SK-N-SH (cell line): ENCODE measurements at regions not wholly inside any gene's neighbourhood (a gene's known extent, or its start where the extent isn't known, plus 50 kb on each side); places are given as distances from the start of the nearest gene placed in this dataset.

Experiments used
- CTCF ChIA-PET: fragments of 300-600, 350-600 bp; formaldehyde crosslinking; extraction: SDS; loops from one replicate; lab custom pipeline; 2021; lab: Yijun Ruan, JAX
- POLR2A ChIA-PET: fragments of 350-600 bp; sonication (Branson Sonifier 250); formaldehyde crosslinking; extraction: SDS; loops from one replicate; lab custom pipeline; 2020; ENCODE audit warnings: antibody characterized with exemption, inconsistent platforms; lab: Yijun Ruan, JAX
- DNase-seq: peaks from one replicate; pipeline ENCODE4 v3.0.0; 2012
- H2AFZ ChIP-seq: fragments of 200-600 bp; sonication (generic); 2 replicates; pipeline ENCODE4 v1.8.1; 2016; ENCODE audit warnings: antibody characterized with exemption, mild to moderate bottlenecking, low read depth
- H3F3A ChIP-seq: fragments of 200-600 bp; sonication (generic); replicated peaks from 2 replicates; pipeline ENCODE3; 2016; ENCODE audit warnings: antibody characterized with exemption, mild to moderate bottlenecking; ENCODE audit not compliant: insufficient read depth
- H3K27ac ChIP-seq, 2 experiments: fragments of 200-500 bp in 1 of 2; fragments of 200-600 bp in 1 of 2; sonication (Bioruptor generic) in 1 of 2; sonication (generic), shearing (Covaris generic) in 1 of 2; 2 replicates each; pipeline versions ENCODE4 v1.5.1 to v1.6.1; 2014 to 2016; ENCODE audit warnings: low read depth in 2 of 2, inconsistent platforms in 1 of 2, low read length in 1 of 2, mild to moderate bottlenecking in 1 of 2, mixed read lengths in 1 of 2
- H3K27me3 ChIP-seq: fragments of 200-600 bp; sonication (generic), shearing (Covaris generic); 2 replicates; pipeline ENCODE4 v1.6.1; 2016; ENCODE audit warnings: mixed run types; ENCODE audit not compliant: insufficient read depth
- H3K36me3 ChIP-seq, 2 experiments: fragments of 200-500 bp in 1 of 2; fragments of 200-600 bp in 1 of 2; sonication (Bioruptor generic) in 1 of 2; sonication (generic) in 1 of 2; replicated peaks in 1 of 2; 2 replicates each; pipeline versions ENCODE3 to v1.5.1; 2014 to 2016; ENCODE audit warnings: low read length in 1 of 2, mild to moderate bottlenecking in 1 of 2; ENCODE audit not compliant: insufficient read depth in 2 of 2, control insufficient read depth in 1 of 2
- H3K4me1 ChIP-seq, 2 experiments: fragments of 200-500 bp in 1 of 2; fragments of 200-600 bp in 1 of 2; sonication (Bioruptor generic) in 1 of 2; sonication (generic), shearing (Covaris generic) in 1 of 2; 2 replicates each; pipeline versions ENCODE4 v1.5.1 to v1.6.1; 2014 to 2016; ENCODE audit warnings: low read depth in 1 of 2, low read length in 1 of 2, mixed run types in 1 of 2; ENCODE audit not compliant: insufficient read depth in 2 of 2, control insufficient read depth in 1 of 2
- H3K4me2 ChIP-seq: fragments of 200-600 bp; sonication (generic), shearing (Covaris generic); 2 replicates; pipeline ENCODE4 v1.6.1; 2017; ENCODE audit warnings: mixed run types
- H3K4me3 ChIP-seq, 2 experiments: fragments of 200-500 bp in 1 of 2; fragments of 200-600 bp in 1 of 2; sonication (Bioruptor generic) in 1 of 2; sonication (generic), shearing (Covaris generic) in 1 of 2; 2 replicates each; pipeline versions ENCODE4 v1.5.1 to v1.8.1; 2014 to 2016; ENCODE audit warnings: low read depth in 2 of 2, inconsistent platforms in 1 of 2, low read length in 1 of 2, mild to moderate bottlenecking in 1 of 2, mixed read lengths in 1 of 2, moderate library complexity in 1 of 2
- H3K79me2 ChIP-seq: fragments of 200-600 bp; sonication (generic); 2 replicates; pipeline ENCODE4 v1.8.1; 2017; ENCODE audit warnings: mild to moderate bottlenecking; ENCODE audit not compliant: insufficient read depth
- H3K9ac ChIP-seq: fragments of 200-600 bp; sonication (generic); 2 replicates; pipeline ENCODE4 v1.6.1; 2017; ENCODE audit warnings: mixed run types
- H3K9me2 ChIP-seq: fragments of 200-600 bp; sonication (generic); 2 replicates; pipeline ENCODE4 v1.6.1; 2017; ENCODE audit warnings: mixed run types
- H3K9me3 ChIP-seq: fragments of 200-600 bp; sonication (generic); 2 replicates; pipeline ENCODE4 v1.6.1; 2017; ENCODE audit warnings: mixed run types, mild to moderate bottlenecking, moderate library complexity
- H4K20me1 ChIP-seq: fragments of 200-600 bp; sonication (generic); 2 replicates; pipeline ENCODE4 v1.6.1; 2017; ENCODE audit warnings: mild to moderate bottlenecking, mixed run types; ENCODE audit not compliant: insufficient read depth
- CHD2 ChIP-seq: fragments of 150-350 bp; IDR thresholded peaks from 2 replicates; pipeline ENCODE4 v1.6.1; 2018; ENCODE audit warnings: low read length; ENCODE audit not compliant: partially characterized antibody
- EP300 ChIP-seq, 2 experiments: IDR thresholded peaks; 2 replicates each; pipeline versions ENCODE4 v1.4.0 to v1.6.1; 2012; ENCODE audit warnings: borderline replicate concordance in 1 of 2, low read depth in 1 of 2, low read length in 1 of 2
- FOSL2 ChIP-seq: IDR thresholded peaks from 2 replicates; pipeline ENCODE4 v1.4.0; 2012; ENCODE audit warnings: low read depth, mild to moderate bottlenecking, moderate library complexity, borderline replicate concordance
- FOXJ3 ChIP-seq: sonication (generic); formaldehyde crosslinking; IDR thresholded peaks from 2 replicates; pipeline ENCODE4 v1.5.1; 2020; ENCODE audit warnings: mild to moderate bottlenecking, missing genetic modification reagents
- GABPA ChIP-seq: IDR thresholded peaks from 2 replicates; pipeline ENCODE4 v1.4.0; 2012; ENCODE audit warnings: low read depth, mild to moderate bottlenecking
- GATA2 ChIP-seq: sonication (generic); formaldehyde crosslinking; IDR thresholded peaks from 2 replicates; pipeline ENCODE4 v1.5.0; 2020; ENCODE audit warnings: mild to moderate bottlenecking, missing genetic modification reagents
- MEF2A ChIP-seq: IDR thresholded peaks from 2 replicates; pipeline ENCODE4 v1.4.0; 2012; ENCODE audit warnings: low read depth, borderline replicate concordance
- NFIC ChIP-seq: IDR thresholded peaks from 2 replicates; pipeline ENCODE4 v1.4.0; 2012; ENCODE audit warnings: borderline replicate concordance
- POLR2AphosphoS5 ChIP-seq: IDR thresholded peaks from 2 replicates; pipeline ENCODE4 v1.6.1; 2012; ENCODE audit warnings: low read depth, low read length
- RCOR1 ChIP-seq: fragments of 150-350 bp; IDR thresholded peaks from 2 replicates; pipeline ENCODE4 v1.6.1; 2017; ENCODE audit warnings: antibody characterized with exemption, low read length
- RFX5 ChIP-seq: IDR thresholded peaks from 2 replicates; pipeline ENCODE4 v1.6.1; 2012; ENCODE audit warnings: mild to moderate bottlenecking, improper control_type of control experiment, low read length
- SIN3A ChIP-seq: IDR thresholded peaks from 2 replicates; pipeline ENCODE4 v1.6.1; 2012; ENCODE audit warnings: low read depth, mild to moderate bottlenecking, low read length, moderate library complexity, borderline replicate concordance
- SMC3 ChIP-seq: IDR thresholded peaks from 2 replicates; pipeline ENCODE4 v1.6.1; 2012; ENCODE audit warnings: low read depth, low read length, improper control_type of control experiment
- TAF1 ChIP-seq: IDR thresholded peaks from 2 replicates; pipeline ENCODE4 v1.6.1; 2012; ENCODE audit warnings: low read depth, mild to moderate bottlenecking, low read length, moderate library complexity, borderline replicate concordance
- YY1 ChIP-seq: IDR thresholded peaks from 2 replicates; pipeline ENCODE4 v1.4.0; 2012; ENCODE audit warnings: low read depth, mild to moderate bottlenecking
- WGBS: methylation state at CpG from one replicate; pipeline ENCODE4 v1.1.6; 2017; ENCODE audit warnings: low lambda C conversion rate; 5-methylcytosine and 5-hydroxymethylcytosine counted together
- TF ChIP-seq, protein P1 (sequence below): IDR thresholded peaks from 2 replicates; pipeline ENCODE4 v1.4.0; 2012; ENCODE audit warnings: low read depth
- TF ChIP-seq, protein P2 (sequence below): IDR thresholded peaks from 2 replicates; pipeline ENCODE4; 2012
- TF ChIP-seq, protein P3 (sequence below): fragments of 200-600 bp; sonication (generic); IDR thresholded peaks from 2 replicates; pipeline ENCODE4 v1.6.1; 2017; ENCODE audit warnings: antibody characterized with exemption, mild to moderate bottlenecking, moderate library complexity
- TF ChIP-seq, protein P4 (sequence below): fragments of 150-350 bp; IDR thresholded peaks from 2 replicates; pipeline ENCODE4 v1.6.1; 2016; ENCODE audit warnings: mild to moderate bottlenecking, low read depth, low read length
- TF ChIP-seq, protein P5 (sequence below): IDR thresholded peaks from 2 replicates; pipeline ENCODE4 v1.4.0; 2012; ENCODE audit warnings: low read depth, borderline replicate concordance

DNA sequence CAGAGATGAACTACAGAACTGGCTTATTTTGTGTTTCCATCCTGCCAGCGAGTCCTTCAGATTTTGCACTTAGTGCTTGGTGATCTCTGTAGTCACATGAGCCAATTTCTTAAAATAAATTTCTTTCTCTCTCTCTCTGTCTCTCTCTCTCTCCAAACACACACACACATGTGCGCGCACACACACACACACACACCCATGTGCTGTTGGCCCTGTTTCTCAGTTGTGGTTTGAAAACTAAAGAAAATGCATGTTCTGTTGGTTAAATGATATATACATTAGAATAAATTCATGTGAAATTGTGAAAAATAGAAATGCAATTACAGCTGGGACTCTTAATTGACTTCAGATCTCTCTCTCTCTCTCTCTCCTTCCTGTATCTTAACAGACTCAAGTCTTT lies 399.3 kb downstream of the FAT4 start:
- Histone ChIP-seq H3K4me2 (no peak overlapping the region), H3K9me2 (no peaks in the 10 kb centered on the region), H3K27me3 (no peaks in the 10 kb centered on the region), H3K36me3 (peaks cover 0 to 4% of the 10 kb centered on the region in 2 experiments), H2AFZ (no peak overlapping the region), H3K27ac (no peak overlapping the region), H3F3A (no peaks in the 10 kb centered on the region), H3K4me3 (no peak overlapping the region), H3K79me2 (no peaks in the 10 kb centered on the region), H3K4me1 (no peaks in the 10 kb centered on the region), H3K9me3 (no peaks in the 10 kb centered on the region), H4K20me1 (no peaks in the 10 kb centered on the region), H3K9ac (no peak overlapping the region)
- TF ChIP-seq YY1 = no peak
- TF ChIP-seq MEF2A = no peak
- no peak for TF ChIP-seq NFIC
- TF ChIP-seq SMC3 = no peak
- no peak for TF ChIP-seq EP300 (IDR thresholded peaks at IDR 0.05; ENCODE audit: borderline replicate concordance in 1 of 2, low read depth in 1 of 2, low read length in 1 of 2)
- TF ChIP-seq, protein P1, sequence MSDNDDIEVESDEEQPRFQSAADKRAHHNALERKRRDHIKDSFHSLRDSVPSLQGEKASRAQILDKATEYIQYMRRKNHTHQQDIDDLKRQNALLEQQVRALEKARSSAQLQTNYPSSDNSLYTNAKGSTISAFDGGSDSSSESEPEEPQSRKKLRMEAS = no peak
- TF ChIP-seq SIN3A = no peak
- TF ChIP-seq, protein P2, sequence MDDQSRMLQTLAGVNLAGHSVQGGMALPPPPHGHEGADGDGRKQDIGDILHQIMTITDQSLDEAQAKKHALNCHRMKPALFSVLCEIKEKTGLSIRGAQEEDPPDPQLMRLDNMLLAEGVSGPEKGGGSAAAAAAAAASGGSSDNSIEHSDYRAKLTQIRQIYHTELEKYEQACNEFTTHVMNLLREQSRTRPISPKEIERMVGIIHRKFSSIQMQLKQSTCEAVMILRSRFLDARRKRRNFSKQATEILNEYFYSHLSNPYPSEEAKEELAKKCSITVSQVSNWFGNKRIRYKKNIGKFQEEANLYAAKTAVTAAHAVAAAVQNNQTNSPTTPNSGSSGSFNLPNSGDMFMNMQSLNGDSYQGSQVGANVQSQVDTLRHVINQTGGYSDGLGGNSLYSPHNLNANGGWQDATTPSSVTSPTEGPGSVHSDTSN = no peak
- TF ChIP-seq GABPA = no peak
- TF ChIP-seq, protein P3, sequence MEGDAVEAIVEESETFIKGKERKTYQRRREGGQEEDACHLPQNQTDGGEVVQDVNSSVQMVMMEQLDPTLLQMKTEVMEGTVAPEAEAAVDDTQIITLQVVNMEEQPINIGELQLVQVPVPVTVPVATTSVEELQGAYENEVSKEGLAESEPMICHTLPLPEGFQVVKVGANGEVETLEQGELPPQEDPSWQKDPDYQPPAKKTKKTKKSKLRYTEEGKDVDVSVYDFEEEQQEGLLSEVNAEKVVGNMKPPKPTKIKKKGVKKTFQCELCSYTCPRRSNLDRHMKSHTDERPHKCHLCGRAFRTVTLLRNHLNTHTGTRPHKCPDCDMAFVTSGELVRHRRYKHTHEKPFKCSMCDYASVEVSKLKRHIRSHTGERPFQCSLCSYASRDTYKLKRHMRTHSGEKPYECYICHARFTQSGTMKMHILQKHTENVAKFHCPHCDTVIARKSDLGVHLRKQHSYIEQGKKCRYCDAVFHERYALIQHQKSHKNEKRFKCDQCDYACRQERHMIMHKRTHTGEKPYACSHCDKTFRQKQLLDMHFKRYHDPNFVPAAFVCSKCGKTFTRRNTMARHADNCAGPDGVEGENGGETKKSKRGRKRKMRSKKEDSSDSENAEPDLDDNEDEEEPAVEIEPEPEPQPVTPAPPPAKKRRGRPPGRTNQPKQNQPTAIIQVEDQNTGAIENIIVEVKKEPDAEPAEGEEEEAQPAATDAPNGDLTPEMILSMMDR = no peak
- TF ChIP-seq RCOR1 = no peak
- no peak for TF ChIP-seq RFX5
- TF ChIP-seq CHD2 = no peak
- no peak for TF ChIP-seq GATA2 (CRISPR knock-in tag)
- no peak for TF ChIP-seq FOSL2
- TF ChIP-seq FOXJ3 = no peak
- 91% methylated on average over 3 of the region's 3 CpGs for WGBS
- ChIA-PET CTCF (no interaction called here), POLR2A (no interaction called here)
- DNase-seq = no peak

DNA sequence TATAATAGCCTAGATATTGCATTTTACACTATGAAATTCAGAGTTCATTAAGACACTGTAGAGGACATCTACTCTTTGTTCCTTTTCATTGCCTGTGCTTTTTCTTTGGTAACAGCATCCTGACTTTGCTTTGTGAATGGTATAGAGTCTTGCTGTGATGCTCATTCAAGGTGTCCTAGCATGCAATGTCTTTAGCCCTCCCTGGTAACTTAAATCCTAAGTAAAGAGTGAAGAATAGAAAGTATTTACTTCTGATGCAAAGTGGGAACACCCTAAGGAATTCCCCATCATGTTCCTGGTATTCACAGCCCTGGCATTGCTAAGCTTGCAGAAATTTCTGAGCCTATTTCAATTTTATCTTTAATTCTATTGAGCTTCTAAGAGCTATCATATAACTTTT lies 400.1 kb downstream of the FAT4 start:
- Histone ChIP-seq H3K79me2 (no peaks in the 10 kb centered on the region), H3K9me2 (no peaks in the 10 kb centered on the region), H3K36me3 (peaks cover 0 to 4% of the 10 kb centered on the region in 2 experiments), H3K9me3 (no peaks in the 10 kb centered on the region), H3F3A (no peaks in the 10 kb centered on the region), H3K4me3 (no peak overlapping the region), H3K27ac (no peak overlapping the region), H4K20me1 (no peaks in the 10 kb centered on the region), H3K27me3 (no peaks in the 10 kb centered on the region), H3K4me1 (no peaks in the 10 kb centered on the region), H3K9ac (no peak overlapping the region), H2AFZ (no peak overlapping the region), H3K4me2 (no peak overlapping the region)
- CTCF ChIA-PET = no interaction called here
- POLR2A ChIA-PET = no interaction called here
- DNase-seq = no peak
- TF ChIP-seq SMC3 = no peak
- no peak for TF ChIP-seq EP300 (IDR thresholded peaks at IDR 0.05; ENCODE audit: borderline replicate concordance in 1 of 2, low read depth in 1 of 2, low read length in 1 of 2)
- no peak for TF ChIP-seq POLR2AphosphoS5
- TF ChIP-seq, protein P3 = no peak
- TF ChIP-seq, protein P4, sequence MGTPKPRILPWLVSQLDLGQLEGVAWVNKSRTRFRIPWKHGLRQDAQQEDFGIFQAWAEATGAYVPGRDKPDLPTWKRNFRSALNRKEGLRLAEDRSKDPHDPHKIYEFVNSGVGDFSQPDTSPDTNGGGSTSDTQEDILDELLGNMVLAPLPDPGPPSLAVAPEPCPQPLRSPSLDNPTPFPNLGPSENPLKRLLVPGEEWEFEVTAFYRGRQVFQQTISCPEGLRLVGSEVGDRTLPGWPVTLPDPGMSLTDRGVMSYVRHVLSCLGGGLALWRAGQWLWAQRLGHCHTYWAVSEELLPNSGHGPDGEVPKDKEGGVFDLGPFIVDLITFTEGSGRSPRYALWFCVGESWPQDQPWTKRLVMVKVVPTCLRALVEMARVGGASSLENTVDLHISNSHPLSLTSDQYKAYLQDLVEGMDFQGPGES = no peak
- TF ChIP-seq, protein P5, sequence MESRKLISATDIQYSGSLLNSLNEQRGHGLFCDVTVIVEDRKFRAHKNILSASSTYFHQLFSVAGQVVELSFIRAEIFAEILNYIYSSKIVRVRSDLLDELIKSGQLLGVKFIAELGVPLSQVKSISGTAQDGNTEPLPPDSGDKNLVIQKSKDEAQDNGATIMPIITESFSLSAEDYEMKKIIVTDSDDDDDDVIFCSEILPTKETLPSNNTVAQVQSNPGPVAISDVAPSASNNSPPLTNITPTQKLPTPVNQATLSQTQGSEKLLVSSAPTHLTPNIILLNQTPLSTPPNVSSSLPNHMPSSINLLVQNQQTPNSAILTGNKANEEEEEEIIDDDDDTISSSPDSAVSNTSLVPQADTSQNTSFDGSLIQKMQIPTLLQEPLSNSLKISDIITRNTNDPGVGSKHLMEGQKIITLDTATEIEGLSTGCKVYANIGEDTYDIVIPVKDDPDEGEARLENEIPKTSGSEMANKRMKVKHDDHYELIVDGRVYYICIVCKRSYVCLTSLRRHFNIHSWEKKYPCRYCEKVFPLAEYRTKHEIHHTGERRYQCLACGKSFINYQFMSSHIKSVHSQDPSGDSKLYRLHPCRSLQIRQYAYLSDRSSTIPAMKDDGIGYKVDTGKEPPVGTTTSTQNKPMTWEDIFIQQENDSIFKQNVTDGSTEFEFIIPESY = no peak
- TF ChIP-seq TAF1 = no peak
- no peak for TF ChIP-seq SIN3A
- TF ChIP-seq YY1 = no peak
- TF ChIP-seq RFX5 = no peak
